HG03439 (cell line): ENCODE measurements at regions not wholly inside any gene's neighbourhood (a gene's known extent, or its start where the extent isn't known, plus 50 kb on each side); places are given as distances from the start of the nearest gene placed in this dataset.

Source experiments
- ATAC-seq: cut with Tn5 transposase; IDR thresholded peaks from one replicate; pipeline ENCODE4 v1.9.1; 2021; ENCODE audit warnings: mild to moderate bottlenecking, moderate library complexity; ENCODE audit not compliant: unreplicated experiment

DNA sequence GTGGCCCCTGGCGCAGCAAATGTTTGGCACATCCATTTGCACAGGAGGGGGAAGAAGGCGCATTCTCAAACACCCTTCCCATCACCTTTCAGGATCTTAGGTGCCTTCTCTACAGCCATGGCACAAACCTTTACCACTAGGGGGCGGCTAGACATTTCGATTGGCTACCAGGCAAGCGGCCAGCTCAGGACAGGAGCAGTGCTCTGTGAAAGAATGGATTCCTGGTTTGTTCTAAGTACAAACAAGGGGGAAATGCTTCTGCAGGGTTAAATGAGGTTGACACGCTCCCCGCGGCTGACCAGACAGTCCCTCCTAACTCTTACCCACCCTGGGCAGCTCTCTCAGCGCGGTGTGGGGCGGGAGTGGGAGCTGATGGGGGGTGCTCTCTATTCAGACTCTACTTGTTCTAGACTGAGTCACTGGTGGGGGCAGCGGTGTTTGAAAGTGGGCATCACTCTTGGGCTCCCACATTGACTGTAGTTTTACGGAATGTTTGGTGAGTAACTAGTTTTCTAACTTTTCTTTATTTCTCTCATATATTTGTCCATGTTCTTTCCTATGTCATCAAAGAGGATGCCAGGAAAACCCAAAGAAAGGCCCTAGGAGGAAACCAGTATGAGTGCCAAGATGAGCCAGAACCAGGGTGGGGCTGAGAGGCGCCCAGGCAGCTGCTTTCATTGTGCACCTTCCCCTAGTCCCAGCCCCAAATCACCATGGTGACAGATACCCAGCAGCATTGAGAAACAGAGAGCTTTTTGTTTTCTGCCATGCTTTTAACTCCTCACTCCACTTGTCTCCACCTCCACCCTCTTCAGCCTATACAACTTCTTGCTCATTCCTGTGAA lies 61.4 kb upstream of the GPR158 start:
- ATAC-seq = peak; percentile 89

DNA sequence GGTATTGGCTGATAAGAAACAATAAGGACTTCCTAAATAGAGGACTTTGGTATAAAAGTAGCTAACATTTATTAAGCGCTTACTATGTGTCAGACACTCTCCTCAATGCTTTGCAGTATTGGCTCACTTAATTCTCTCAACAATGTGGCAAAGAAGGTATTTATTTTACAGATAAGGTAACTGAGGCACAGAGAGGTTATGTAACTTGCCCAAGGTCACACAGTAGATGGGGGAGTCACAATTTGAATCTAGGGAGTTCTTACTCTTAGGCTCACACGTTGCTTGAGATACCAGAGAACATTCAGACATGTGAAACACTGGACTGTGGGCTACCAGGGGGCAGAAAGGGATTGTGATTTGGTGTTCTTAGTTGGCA lies 60.8 kb upstream of the GPR158 start:
- ATAC-seq = no peak

DNA sequence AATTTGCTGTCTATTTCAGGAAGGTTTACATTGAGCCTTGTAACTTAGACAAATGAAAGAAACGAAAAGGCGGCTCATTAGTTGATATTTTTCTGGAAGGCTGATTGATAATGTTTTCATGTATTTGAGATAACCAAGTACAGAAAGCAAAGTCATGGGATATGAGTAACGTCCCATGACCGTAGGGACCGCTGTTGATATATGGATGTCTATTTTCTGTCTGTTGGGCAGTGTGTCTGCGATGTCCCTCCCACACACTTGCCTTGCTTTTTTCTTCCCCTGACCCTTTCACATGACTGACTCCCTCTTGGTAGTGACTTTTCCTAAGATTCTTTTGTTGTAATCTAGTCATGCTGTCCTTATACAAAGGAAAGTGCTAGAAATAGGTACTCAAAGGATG lies 57.0 kb upstream of the GPR158 start:
- ATAC-seq = no peak

DNA sequence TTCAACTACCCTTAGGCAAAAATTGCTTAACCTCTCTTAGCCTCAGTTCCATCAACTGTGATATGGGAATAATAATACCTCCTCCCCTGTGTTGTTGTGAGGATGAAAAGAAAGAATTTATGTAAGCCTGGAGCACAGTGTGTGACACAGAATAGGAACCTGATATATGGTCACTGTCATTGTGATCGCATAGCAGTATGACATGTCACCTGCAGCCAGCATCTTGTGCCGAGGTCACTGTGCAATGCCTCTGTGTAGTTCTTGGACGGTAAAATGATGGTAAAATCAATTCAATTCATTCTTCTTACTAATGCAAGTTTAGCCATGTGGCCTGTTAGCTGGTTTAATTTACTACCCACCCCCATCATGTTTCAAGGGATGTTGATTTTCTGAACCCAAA lies 54.6 kb upstream of the GPR158 start:
- no peak for ATAC-seq
